T47D (cell line): ENCODE measurements at regions not wholly inside any gene's neighbourhood (a gene's known extent, or its start where the extent isn't known, plus 50 kb on each side); places are given as distances from the start of the nearest gene placed in this dataset.

Experiments used
- DNase-seq, 2 experiments: peaks; one replicate each; pipeline versions ENCODE4 v3.0.0 to v3.0.0-alpha.2; 2011 to 2012; ENCODE audit warnings: low read depth in 1 of 2, low spot score in 1 of 2
- JUND ChIP-seq: IDR thresholded peaks from 2 replicates; pipeline ENCODE4 v1.6.1; 2012; ENCODE audit warnings: low read depth
- in situ Hi-C: cut with HindIII; loops from 2 replicates; pipeline ENCODE4 v1.10.0; 2016; ENCODE audit warnings: low sequenced_read_pairs, low pct_unique_long_range_greater_than_20kb

DNA sequence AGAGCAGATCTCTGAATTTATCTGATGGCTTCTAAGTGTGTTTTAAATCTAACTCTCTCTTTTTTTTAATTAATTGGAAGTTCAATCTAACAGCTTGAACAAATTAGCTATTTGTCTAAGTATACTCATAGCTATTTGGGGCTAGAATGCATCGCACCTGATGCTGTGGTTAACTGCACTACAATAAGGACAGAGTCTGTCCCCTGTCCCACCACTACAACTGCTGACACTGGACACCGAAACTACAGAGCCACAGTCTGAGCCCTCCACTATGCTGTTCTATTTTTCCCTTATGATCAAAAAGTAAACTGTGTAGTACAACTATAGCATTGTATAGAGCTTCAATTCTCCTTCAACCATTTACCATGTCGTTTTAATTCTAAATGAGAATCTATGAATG, 89.4 kb upstream of the AHR start:
- DNase-seq: no peak
- no peak for TF ChIP-seq JUND
- in situ Hi-C loops: no loop called here

DNA sequence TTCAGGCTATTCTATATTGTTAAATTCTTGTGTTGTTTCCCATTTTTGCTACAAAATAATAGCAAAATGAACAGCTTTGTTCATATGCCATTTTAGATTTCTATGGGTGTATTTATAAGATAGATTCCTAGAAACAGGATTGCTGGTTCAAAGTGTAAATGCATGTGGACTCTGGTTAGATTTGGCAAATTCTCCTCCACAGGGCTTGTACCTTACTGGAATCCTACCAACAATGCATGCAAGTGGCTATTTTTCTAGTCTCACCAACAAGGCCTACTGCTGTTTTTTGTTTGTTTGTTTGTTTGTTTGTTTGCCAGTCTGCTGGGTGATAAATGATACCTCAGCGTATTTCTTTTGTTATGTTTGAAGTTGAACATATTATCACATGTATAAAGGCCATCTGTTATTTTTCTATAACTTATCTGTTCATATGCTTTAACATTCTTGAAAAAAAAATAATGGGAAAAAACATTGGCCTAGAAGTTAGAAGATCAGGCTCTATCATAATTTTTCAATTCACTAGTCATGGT, 87.1 kb upstream of the AHR start:
- in situ Hi-C loops: no loop called here
- no peak for DNase-seq
- no peak for TF ChIP-seq JUND

DNA sequence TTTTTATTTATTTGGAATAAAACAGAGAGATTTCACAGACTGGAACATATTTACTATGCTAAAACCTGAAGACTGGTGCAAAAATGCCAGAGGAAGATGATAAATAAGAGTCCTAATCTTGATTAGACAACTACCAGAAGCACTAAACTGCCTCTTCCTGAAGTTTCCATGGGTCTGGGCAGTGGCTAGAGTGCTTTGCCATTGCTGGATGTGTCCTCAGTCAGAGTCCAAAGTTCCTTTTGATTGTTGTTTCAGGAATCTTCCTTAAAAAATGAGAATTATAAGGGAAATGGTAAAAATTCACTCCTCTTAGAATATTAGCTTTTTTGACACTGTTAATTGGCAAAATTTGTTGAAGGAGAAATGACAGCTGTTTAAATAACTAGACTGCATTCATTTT, 86.3 kb upstream of the AHR start:
- no peak for TF ChIP-seq JUND
- no peak for DNase-seq
- in situ Hi-C loops: no loop called here

DNA sequence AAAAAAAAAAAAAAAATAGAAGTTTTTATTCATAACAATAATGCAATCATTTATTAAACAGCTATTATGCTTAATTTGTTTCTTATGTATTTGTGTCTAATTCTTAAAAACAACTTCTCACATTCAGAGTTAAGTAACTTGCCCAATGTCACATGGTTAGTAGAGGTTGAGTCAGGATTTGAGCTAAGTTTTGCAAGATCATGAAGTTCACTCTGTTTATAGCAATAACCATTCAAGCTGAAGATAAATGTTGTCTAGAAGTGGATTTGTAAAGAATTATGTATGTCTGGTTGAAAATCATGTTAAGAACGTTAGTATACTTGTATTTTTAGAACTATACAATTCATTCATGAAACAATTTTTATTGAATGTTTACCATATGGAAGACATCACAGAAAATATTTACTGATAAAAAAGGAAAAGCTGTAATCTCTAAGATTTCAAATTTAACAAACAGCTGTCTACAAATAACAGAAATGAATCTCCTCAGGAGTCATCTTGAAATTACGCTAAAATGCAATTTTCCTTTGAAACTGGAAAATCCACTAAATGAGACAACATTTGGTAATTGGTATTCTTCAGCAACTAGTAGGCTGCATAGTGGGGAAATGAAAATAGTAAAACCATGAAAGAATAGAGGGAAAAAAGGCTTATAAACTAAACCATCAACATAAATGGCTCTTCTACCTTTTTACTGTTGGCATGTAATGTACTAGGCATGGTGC, 70.5 kb upstream of the AHR start:
- in situ Hi-C loops: no loop called here
- DNase-seq: no peak
- TF ChIP-seq JUND: no peak

DNA sequence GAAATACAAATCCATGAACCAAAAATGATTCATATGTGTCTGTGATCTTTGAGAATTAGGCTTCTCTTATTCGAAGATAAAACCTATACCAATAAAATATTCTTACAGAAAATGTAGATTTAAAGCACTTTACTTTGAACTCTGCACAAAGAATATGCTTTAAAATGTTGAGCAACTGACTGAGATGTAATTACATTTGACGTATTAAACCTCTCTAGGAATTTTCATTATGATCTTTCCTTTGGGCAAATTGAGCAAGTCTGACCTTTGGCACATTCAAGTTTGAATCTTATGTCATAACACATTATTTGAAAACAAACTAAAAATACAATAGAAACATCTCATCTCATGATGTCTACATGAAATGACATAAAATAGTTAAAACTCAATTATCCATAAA, 69.2 kb upstream of the AHR start:
- in situ Hi-C loops: no loop called here
- TF ChIP-seq JUND: no peak
- DNase-seq: no peak

DNA sequence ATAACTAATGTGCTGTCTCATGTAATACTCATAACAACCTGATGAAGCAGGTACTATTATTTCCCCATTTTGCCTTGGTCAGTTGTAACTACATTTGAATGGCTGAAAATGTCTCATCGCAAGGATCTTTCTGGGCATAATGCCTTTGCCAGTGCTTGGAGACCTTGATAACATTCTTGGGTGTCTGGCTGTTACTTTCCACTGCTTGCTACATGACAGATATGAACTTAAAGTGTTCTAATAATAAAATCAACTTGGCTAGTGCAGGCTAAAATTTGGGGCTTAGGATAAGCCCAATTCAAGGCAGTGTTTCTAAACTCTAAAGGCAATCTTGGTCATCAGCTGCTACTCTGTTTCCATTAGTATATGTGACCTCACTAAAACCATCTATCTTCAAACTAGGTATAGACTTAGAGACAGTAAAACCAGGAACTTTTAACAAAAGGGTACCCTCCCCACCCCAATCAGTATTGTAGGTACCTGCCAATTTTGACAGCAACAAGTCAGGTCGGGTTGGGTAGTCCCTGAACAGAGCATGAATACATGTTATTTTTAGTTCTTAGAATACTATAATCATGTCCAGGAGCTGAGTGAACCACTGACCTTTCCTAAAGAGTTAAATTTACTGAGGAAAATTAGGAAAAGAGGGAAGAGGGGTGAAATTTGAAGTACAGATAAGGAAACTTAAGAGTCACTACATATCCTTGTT, 68.2 kb upstream of the AHR start:
- in situ Hi-C loops: no loop called here
- no peak for DNase-seq
- no peak for TF ChIP-seq JUND

DNA sequence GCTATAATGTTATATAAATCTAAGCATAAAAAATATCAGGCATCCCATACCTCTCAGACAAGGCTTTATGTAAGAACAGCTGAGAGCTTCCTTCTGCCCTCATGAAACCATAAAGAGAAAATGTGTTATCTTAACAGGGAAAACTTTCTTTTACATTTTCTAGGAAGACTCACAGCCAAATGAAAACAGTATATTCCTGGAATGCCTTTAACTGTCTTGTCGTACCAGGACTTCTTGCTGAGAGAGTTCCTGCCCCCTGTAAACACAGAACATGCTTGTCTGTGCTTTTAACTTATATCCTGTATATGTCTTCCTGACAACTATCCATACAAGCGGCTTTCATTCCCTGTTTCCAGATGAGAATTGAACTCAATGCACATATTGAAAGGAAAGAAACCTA, 64.8 kb upstream of the AHR start:
- DNase-seq: no peak
- TF ChIP-seq JUND: no peak
- in situ Hi-C loops: no loop called here

DNA sequence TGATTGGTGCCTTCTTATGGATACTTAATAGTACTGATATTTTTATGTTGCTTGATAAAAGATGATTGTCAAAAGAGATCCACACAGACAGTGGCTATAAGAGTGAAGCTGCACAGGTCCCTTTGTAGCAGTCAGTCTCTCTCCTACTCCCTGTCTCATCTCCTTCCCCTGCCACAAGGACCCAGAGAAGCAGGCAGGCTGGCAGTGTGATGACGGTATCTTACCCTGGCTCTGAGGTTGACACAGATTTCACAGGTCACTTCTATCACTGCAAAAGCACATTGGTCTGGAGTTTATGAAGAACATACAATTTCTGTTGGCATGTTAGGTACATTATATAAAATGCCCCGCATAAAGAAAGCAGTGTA, 64.4 kb upstream of the AHR start:
- in situ Hi-C loops: no loop called here
- TF ChIP-seq JUND: no peak
- DNase-seq: no peak

DNA sequence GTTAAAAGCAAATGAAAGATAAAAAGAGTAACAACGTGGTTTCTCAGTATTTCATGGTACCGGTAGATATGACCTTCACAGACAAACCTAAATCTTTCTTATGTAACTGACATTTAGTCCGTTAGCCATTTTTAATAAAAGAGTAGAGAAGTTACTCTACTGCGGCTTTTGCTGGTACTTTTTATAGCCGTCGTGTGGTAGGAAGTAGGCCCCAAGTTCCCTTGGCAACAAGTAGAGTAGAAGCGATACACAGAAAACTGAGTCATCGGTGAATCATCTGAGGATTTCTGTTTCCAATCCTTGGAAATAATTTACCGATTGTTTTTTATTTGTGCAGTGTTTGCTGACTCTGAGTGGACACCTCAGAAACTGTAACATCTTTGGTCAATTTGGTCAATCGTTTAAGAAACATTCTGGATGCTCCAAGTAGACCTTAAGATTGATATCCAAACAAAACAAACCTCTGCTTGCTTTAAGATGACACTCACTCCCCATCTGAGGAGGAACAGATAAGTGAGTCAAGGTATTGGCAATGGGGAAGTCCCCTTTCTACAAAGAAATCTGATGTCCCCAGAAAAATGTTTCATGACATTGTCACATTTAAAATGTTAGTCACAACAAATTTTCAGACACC, 63.9 kb upstream of the AHR start:
- TF ChIP-seq JUND: no peak
- in situ Hi-C loops: no loop called here
- DNase-seq: no peak

DNA sequence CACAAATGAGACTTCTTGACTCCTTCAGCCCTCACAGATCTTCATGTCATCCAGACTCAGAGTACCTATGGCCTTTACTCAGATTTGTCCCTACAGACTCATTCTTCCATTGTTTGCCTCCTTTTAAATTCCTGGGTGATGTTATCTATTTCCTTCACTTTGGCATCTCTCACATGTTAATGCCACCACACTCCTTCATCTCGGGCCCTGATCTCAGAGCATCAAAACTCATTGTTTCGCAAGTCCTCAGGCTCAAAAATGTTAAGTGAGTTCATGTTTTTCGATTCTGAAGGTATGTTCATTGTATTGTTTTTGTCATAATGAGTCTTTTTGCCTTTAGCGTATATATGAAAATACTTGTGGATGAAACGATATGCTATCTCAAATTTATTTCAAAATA, 62.3 kb upstream of the AHR start:
- DNase-seq: no peak
- in situ Hi-C loops: no loop called here
- no peak for TF ChIP-seq JUND

DNA sequence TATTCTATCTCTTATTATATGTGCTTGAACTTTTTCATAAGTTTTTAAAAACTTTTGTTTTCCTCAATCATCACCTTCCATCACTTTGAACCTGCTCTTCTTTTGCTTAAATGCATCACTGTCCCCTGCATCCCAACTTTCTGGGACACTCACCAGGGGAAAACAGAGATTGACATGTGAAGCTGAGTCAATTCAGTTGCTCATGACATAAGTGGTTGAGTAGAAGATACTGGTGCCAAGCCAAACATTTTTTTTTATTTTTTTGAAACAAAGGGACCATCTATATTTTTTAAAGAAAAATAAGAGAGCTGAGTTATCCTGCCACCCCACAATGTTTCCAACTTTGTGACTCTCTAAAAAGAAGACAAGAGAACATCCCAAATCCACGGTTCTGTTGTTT, 61.8 kb upstream of the AHR start:
- no peak for TF ChIP-seq JUND
- in situ Hi-C loops: no loop called here
- no peak for DNase-seq

DNA sequence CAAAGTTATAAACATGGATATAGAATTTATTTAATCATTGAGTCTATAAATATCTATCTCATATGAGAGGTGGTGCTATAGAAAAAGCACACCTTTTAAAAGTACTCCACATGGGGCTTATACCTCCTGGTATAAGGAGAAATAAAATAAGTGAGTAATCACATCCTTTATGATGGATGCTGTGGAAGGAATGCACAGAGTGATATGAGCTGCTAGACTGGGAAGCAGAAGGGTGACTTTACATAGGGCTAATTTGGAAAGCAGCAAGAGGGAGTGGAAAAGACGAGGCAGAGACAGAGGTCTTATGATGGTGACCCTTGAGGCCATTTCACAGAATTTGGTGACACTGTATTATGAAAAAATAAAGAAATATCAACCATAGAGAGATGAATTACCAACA, 59.4 kb upstream of the AHR start:
- in situ Hi-C loops: no loop called here
- TF ChIP-seq JUND: no peak
- no peak for DNase-seq
